Calu3 (cell line): ENCODE measurements at regions not wholly inside any gene's neighbourhood (a gene's known extent, or its start where the extent isn't known, plus 50 kb on each side); places are given as distances from the start of the nearest gene placed in this dataset.

ENCODE experiments used
- BruUV-seq: library from RNA; stranded (reverse); fragments of 400-500 nt; replicated peaks from 2 replicates; lab custom pipeline; 2021; lab: Mats Ljungman, UMichigan
- CTCF ChIA-PET: fragments of 300-600 bp; sonication (Branson Sonifier 250); formaldehyde crosslinking; loops from one replicate; lab custom pipeline; 2022; ENCODE audit warnings: antibody characterized with exemption; lab: Charles Lee
- DNase-seq: peaks from one replicate; pipeline ENCODE4 v3.0.0; 2022
- H3K27ac Mint-ChIP-seq: one replicate; pipeline ENCODE4 v1.8.0; 2022; ENCODE audit warnings: mixed read lengths; ENCODE audit not compliant: unreplicated experiment
- H3K27me3 Mint-ChIP-seq: one replicate; pipeline ENCODE4 v1.8.0; 2022; ENCODE audit warnings: mixed read lengths; ENCODE audit not compliant: unreplicated experiment
- H3K36me3 Mint-ChIP-seq: one replicate; pipeline ENCODE4 v1.8.0; 2022; ENCODE audit warnings: mild to moderate bottlenecking, moderate library complexity, mixed read lengths; ENCODE audit not compliant: insufficient read depth, unreplicated experiment
- H3K4me1 Mint-ChIP-seq: one replicate; pipeline ENCODE4 v1.8.0; 2022; ENCODE audit warnings: mild to moderate bottlenecking, low read depth, mixed read lengths; ENCODE audit not compliant: unreplicated experiment
- H3K4me3 Mint-ChIP-seq: one replicate; pipeline ENCODE4 v1.8.0; 2022; ENCODE audit warnings: mild to moderate bottlenecking, low read depth, moderate library complexity, mixed read lengths; ENCODE audit not compliant: unreplicated experiment
- H3K9me3 Mint-ChIP-seq: one replicate; pipeline ENCODE4 v1.8.0; 2022; ENCODE audit warnings: low read depth, mixed read lengths; ENCODE audit not compliant: unreplicated experiment
- intact Hi-C: fragments of 100-400 bp; cut with micrococcal nuclease; formaldehyde crosslinking; loops from one replicate; pipeline ENCODE4 v1.10.0; 2022; ENCODE audit not compliant: unreplicated experiment
- TF ChIP-seq, protein P1 (sequence below): fragments of 200-600 bp; IDR thresholded peaks from one replicate; pipeline ENCODE4 v1.8.0; 2022; ENCODE audit warnings: antibody characterized with exemption; ENCODE audit not compliant: unreplicated experiment

DNA sequence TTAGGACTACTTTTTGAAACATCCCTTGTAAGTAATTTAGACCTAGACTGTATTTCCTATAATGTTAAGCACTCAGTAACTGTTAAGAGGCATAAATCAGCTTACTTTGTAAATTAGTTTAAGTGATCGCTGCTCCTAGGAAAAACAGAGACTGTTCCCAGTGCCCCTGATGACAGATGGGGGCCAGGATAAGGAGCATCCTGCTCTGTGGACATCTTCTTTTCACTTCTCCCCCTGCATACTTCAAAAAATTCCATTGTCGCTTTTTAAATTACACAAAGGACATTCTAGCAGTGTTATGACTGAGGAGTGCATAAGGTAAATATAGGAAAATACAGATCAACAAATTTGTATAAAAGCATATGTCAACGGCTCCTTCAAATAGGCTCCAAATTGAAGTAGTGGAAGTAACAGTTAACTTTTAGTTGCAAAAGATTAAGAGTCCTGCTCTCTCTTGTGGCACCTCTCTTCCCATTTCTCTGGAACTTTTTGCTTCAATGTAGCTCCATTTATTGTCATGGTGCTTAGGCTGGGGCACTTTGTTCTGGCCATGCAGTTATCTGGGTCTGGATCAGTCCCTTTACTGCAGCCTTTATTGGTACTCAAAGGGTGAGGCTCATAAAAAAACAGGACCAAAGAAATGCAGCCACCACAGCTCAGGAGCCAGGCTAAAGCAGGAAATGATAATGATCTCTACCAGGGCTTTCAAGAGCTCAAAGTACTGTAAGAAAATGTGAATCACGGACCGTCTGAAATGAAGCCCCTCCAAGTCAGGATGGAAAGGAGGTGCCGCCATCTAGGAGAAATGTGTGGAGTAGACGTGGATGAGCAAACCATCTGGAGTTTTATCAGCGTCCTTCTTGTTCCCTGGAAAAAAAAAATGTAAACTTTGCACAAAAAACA lies 162.1 kb upstream of the ZNF516 start:
- no peaks in the 10 kb centered on the region for H3K9me3 Mint-ChIP-seq
- TF ChIP-seq, protein P1, sequence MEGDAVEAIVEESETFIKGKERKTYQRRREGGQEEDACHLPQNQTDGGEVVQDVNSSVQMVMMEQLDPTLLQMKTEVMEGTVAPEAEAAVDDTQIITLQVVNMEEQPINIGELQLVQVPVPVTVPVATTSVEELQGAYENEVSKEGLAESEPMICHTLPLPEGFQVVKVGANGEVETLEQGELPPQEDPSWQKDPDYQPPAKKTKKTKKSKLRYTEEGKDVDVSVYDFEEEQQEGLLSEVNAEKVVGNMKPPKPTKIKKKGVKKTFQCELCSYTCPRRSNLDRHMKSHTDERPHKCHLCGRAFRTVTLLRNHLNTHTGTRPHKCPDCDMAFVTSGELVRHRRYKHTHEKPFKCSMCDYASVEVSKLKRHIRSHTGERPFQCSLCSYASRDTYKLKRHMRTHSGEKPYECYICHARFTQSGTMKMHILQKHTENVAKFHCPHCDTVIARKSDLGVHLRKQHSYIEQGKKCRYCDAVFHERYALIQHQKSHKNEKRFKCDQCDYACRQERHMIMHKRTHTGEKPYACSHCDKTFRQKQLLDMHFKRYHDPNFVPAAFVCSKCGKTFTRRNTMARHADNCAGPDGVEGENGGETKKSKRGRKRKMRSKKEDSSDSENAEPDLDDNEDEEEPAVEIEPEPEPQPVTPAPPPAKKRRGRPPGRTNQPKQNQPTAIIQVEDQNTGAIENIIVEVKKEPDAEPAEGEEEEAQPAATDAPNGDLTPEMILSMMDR, result no peak
- DNase-seq, result no peak
- intact Hi-C loops, result no loop called here
- no peak overlapping the region for H3K4me3 Mint-ChIP-seq
- CTCF ChIA-PET, result interaction anchor here (0.7 kb wide), 1 partner anchor 23 kb away, joined by 3 read pairs; no protein-coding TSS in a partner anchor
- H3K4me1 Mint-ChIP-seq, result no peaks in the 10 kb centered on the region
- no TSS peak for BruUV-seq
- H3K27ac Mint-ChIP-seq, result no peak overlapping the region
- H3K27me3 Mint-ChIP-seq, result peaks cover 91% of the 10 kb centered on the region
- no peaks in the 10 kb centered on the region for H3K36me3 Mint-ChIP-seq

DNA sequence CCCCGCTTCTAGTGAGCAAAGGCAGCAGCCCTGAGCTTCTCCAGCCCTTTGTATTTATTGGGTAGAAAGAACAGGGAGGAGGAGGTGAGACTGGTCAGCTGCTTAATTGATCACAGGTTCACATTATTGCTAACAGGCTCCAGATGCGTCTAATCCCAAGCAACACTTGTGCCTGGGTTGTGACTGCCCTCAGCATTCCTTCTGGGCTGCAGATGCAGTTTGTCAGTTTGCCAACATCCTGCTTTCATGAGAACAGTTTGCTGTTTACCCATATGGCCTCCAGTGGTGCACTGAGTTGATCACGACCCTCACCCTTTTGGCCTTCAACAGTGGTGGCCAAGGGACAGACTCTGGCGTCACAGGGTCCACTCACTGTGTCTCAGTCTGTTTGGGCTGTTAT lies 159.5 kb upstream of the ZNF516 start:
- no peaks in the 10 kb centered on the region for H3K4me1 Mint-ChIP-seq
- CTCF ChIA-PET, result no interaction called here
- TF ChIP-seq, protein P1, result no peak

DNA sequence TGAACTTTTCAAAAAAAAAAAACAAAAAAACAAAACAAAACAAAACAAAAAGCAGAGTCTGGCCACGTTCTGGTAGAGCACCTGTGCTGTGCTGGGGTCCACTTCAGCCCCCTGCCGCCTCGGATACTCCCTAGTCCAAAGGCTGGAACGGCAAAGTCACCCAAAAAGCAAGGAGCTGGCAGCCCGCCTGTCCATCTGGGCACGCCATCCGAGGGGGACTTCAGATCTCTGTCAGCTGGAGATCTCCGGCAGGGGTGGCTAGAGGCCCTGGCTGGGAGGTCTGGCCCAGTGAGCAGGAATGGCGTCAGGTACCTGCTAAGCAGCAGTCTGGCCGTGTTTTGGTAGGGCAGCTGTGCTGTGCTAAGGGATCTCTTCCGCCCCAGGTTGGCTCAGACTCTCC lies 152.3 kb upstream of the ZNF516 start:
- CTCF ChIA-PET, result no interaction called here
- Mint-ChIP-seq H3K9me3 (peaks cover 3% of the 10 kb centered on the region), H3K27me3 (peaks cover 38% of the 10 kb centered on the region), H3K4me3 (no peak overlapping the region), H3K4me1 (no peaks in the 10 kb centered on the region), H3K36me3 (no peaks in the 10 kb centered on the region), H3K27ac (no peak overlapping the region)
- BruUV-seq, result no TSS peak
- TF ChIP-seq, protein P1, result no peak
- intact Hi-C loops, result no loop called here
- DNase-seq, result no peak

More for the DNA sequence above, 159.5 kb upstream of the ZNF516 start:
- H3K9me3 Mint-ChIP-seq, result peaks cover 3% of the 10 kb centered on the region
- BruUV-seq, result no TSS peak
- H3K27me3 Mint-ChIP-seq, result peaks cover 90% of the 10 kb centered on the region
- intact Hi-C loops, result no loop called here
- DNase-seq, result no peak
- no peak overlapping the region for H3K4me3 Mint-ChIP-seq
- H3K36me3 Mint-ChIP-seq, result no peaks in the 10 kb centered on the region
- H3K27ac Mint-ChIP-seq, result no peak overlapping the region

DNA sequence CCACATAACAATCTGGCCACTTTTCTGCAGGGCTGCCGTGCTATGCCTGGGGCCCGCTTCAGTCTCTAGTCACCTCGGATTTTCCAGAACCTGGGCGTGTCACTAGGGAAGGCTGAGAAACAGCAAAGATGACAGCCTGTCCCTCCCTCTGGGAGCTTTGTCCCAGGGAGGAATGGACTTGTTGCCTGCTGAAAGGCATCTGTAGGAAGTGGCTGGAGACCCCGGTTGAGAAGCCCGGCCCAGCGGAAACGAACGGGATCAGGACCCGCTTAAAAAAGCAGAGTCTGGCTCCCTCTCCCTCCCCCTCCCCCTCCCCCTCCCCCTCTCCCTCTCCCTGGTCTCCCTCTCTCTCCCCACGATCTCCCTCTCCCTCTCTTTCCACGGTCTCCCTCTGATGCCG lies 149.5 kb upstream of the ZNF516 start:
- Mint-ChIP-seq H3K9me3 (no peaks in the 10 kb centered on the region), H3K4me3 (no peak overlapping the region), H3K27me3 (peaks cover 14% of the 10 kb centered on the region), H3K36me3 (no peaks in the 10 kb centered on the region), H3K27ac (no peak overlapping the region), H3K4me1 (no peaks in the 10 kb centered on the region)
- TF ChIP-seq, protein P1, result no peak
- DNase-seq, result no peak
- intact Hi-C loops, result no loop called here
- no TSS peak for BruUV-seq
- CTCF ChIA-PET, result interaction anchor here (0.6 kb wide), 1 partner anchor 689 kb away, joined by 3 read pairs; no protein-coding TSS in a partner anchor
